IPS-18a (cell line): ENCODE measurements at regions not wholly inside any gene's neighbourhood (a gene's known extent, or its start where the extent isn't known, plus 50 kb on each side); places are given as distances from the start of the nearest gene placed in this dataset.
"Not testable (repeated sequence)": the region's sequence is repeated elsewhere in the genome, so short reads cannot be mapped to it uniquely, and the experiment has no call there.

Experiments used
- H3K27ac ChIP-seq: one replicate; pipeline ENCODE4 v1.5.1; 2013; ENCODE audit warnings: low read length
- H3K27me3 ChIP-seq: one replicate; pipeline ENCODE4 v1.6.1; 2013; ENCODE audit warnings: mild to moderate bottlenecking, low read length; ENCODE audit not compliant: control insufficient read depth, insufficient read depth
- H3K36me3 ChIP-seq: one replicate; pipeline ENCODE4 v1.6.1; 2013; ENCODE audit warnings: low read depth, low read length; ENCODE audit not compliant: control insufficient read depth
- H3K4me1 ChIP-seq: one replicate; pipeline ENCODE4 v1.6.1; 2013; ENCODE audit warnings: low read depth, low read length; ENCODE audit not compliant: control insufficient read depth
- H3K4me3 ChIP-seq: one replicate; pipeline ENCODE4 v1.5.1; 2013; ENCODE audit warnings: low read length
- H3K9ac ChIP-seq: one replicate; pipeline ENCODE4 v1.6.1; 2013; ENCODE audit warnings: mild to moderate bottlenecking, low read length, moderate library complexity
- H3K9me3 ChIP-seq: one replicate; pipeline ENCODE4 v1.6.1; 2013; ENCODE audit warnings: low read depth, low read length; ENCODE audit not compliant: control insufficient read depth

DNA sequence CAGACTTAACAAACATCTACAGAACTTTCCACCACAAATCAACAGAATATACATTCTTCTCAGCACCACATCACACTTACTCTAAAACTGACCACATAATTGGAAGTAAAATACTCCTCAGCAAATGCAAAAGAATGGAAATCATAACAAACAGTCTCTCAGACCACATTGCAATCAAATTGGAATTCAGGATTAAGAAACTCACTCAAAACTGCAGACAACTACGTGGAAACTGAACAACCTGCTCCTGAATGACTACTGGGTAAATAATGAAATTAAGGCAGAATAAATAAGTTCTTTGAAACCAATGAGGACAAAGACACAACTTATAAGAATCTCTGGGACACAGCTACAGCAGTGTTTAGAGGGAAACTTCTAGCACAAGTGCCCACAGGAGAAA is 292.7 kb downstream of the RND3 start:
- not testable (repeated sequence) for H3K4me1 ChIP-seq, H3K27me3 ChIP-seq, H3K9me3 ChIP-seq, H3K27ac ChIP-seq, H3K9ac ChIP-seq, H3K36me3 ChIP-seq, H3K4me3 ChIP-seq

DNA sequence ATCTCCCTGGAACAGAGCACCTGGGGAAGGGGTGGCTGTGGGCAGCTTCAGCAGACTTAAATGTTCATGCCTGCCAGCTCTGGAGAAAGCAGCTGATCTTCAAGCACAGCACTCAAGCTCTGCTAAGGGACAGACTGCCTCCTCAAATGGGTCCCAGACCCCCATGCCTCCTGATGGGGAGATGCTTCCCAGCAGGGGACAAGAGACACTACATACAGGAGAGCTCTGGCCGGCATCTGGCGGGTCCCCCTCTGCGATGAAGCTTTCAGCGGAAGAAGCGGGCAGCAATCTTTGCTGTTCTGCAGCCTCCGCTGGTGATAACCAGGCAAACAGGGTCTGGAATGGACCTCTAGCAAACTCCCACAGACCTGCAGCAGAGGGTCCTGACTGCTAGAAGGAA is 294.8 kb downstream of the RND3 start:
- Histone ChIP-seq H3K9me3 (no peaks in the 10 kb centered on the region), H3K27me3 (no peaks in the 10 kb centered on the region), H3K4me3 (no peak overlapping the region), H3K4me1 (no peaks in the 10 kb centered on the region), H3K36me3 (no peaks in the 10 kb centered on the region), H3K27ac (no peak overlapping the region), H3K9ac (no peak overlapping the region)

DNA sequence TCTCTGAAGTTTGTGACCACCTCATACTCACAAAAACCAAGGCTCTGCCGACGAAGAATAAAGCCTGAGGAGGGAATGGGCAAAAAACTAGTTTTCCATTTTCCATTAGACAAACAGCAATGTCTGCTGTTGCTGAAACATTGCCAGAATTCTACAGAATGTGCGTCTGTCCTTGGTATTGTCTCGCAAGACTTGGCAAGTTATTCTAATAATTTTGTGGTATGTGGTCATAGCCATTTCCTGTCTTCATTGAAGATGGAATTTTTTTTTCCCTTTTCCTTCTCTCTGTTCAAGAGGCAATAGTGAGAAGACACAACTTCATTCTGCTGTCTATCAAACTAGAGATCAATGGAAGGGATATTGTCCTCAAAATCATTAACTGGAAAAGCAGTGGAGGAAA is 296.1 kb downstream of the RND3 start:
- Histone ChIP-seq H3K27ac (no peak overlapping the region), H3K9ac (no peak overlapping the region), H3K9me3 (no peaks in the 10 kb centered on the region), H3K36me3 (no peaks in the 10 kb centered on the region), H3K27me3 (no peaks in the 10 kb centered on the region), H3K4me3 (no peak overlapping the region), H3K4me1 (no peaks in the 10 kb centered on the region)

DNA sequence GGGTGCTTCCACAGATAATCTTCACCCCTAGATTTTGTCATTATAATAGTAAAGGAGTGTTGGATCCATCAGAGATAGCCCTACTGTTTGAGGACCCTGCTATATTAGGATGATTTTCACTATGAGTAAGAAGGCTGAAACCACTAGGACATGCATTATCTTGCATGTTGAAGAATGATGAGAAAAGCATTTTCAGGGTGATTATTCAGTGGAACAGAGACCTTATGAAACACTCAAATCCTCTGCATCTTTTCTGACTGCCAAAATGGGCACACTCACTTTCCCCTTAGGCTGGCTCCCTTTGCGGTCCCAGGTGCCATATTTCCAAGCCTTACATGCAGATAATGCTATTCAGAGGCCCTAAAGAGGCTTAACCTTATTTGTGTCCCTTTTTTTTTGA is 296.9 kb downstream of the RND3 start:
- Histone ChIP-seq H3K9ac (no peak overlapping the region), H3K4me3 (no peak overlapping the region), H3K27me3 (no peaks in the 10 kb centered on the region), H3K9me3 (no peaks in the 10 kb centered on the region), H3K4me1 (no peaks in the 10 kb centered on the region), H3K36me3 (no peaks in the 10 kb centered on the region), H3K27ac (no peak overlapping the region)

DNA sequence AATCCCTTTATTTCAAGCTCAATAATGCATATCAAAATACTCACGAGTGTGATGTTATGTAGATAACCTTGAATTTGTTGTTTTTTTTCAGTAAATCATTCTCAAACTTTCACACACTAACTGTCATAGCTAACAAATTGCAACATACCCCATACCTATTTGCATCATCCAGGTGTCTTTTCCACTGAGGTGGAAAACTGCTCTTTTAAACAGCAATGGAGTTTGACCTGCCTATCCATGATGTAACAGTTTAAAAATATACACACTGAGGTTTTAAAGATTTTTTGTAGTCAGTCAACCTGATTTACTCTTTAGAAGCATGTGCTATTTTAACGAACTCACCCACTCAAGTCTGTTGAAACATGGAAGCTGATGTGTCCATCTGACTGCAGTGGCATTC is 298.7 kb downstream of the RND3 start:
- Histone ChIP-seq H3K27me3 (no peaks in the 10 kb centered on the region), H3K4me1 (no peaks in the 10 kb centered on the region), H3K9me3 (no peaks in the 10 kb centered on the region), H3K36me3 (no peaks in the 10 kb centered on the region), H3K27ac (no peak overlapping the region), H3K9ac (no peak overlapping the region), H3K4me3 (no peak overlapping the region)

DNA sequence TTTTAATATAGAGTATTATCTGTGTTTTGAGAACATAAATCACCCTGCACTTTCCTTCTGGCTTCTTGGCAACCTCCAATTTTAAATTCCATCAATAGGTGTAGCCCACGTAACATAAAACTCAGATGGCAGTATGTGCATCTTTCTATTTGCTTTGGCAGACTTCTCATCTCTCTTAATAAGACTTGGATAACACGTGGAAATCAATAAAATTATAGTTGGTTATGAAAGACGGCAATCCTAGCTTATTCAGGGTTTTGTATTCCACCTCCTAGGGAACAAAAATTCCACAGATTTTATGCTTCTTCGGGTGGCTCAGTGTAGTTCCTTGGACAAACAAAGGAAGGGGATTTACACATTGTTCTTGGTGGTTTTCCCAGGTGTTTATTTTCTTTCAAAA is 299.3 kb downstream of the RND3 start:
- Histone ChIP-seq H3K4me1 (no peaks in the 10 kb centered on the region), H3K9me3 (no peaks in the 10 kb centered on the region), H3K27ac (no peak overlapping the region), H3K36me3 (no peaks in the 10 kb centered on the region), H3K9ac (no peak overlapping the region), H3K27me3 (no peaks in the 10 kb centered on the region), H3K4me3 (no peak overlapping the region)

DNA sequence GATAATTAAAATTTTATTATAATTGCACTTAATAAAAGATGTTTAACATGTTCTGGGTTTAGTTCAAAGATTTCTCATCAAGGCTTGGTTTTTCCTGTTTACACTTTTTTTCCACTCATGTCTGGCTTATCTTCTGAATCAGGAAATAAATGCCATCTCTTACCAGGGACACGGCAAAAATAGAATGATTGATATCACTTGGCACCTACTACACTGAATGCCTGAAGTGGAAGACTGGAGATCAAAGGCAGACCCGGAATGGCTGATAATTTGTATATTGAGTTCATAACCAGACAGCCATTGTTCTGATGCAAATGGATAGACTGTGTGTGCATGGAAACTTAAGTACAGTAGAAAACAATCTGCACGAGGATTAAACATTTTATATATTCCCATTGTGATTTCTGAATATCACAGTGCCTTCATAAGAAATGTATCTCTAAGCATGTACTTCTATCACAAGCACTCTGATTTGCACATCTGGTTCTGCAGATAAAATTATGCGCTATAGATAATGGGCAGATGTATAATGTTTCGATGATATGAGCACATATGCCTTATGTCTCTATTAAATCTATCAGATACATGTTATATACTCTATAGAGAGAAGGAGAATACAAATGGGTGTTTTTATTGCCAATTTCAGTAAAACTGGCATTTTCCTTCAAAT is 304.8 kb downstream of the RND3 start:
- no peaks in the 10 kb centered on the region for H3K36me3 ChIP-seq
- no peak overlapping the region for H3K27ac ChIP-seq
- no peaks in the 10 kb centered on the region for H3K27me3 ChIP-seq
- H3K4me1 ChIP-seq: no peaks in the 10 kb centered on the region
- no peak overlapping the region for H3K4me3 ChIP-seq
- no peaks in the 10 kb centered on the region for H3K9me3 ChIP-seq
- H3K9ac ChIP-seq: no peak overlapping the region

DNA sequence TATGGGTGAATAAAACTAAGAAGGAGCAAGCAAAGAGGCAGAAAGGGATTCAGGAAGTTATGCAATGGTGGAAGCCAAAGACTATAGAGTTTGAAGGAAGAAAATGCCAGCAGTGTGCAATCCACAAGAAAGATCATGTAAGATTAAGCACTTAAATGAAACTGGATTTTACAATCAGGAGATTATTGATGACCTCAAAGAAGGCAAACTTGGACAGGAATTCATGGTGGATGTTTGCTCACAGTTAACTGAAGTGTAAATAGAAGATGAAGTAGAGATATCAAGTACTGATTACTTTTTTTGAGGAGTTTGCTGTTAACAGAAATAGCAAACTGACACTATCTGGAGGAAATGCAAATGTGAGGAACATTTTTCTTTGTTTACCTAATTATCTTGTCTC is 308.9 kb downstream of the RND3 start:
- Histone ChIP-seq H3K27ac (no peak overlapping the region), H3K9ac (no peak overlapping the region)

DNA sequence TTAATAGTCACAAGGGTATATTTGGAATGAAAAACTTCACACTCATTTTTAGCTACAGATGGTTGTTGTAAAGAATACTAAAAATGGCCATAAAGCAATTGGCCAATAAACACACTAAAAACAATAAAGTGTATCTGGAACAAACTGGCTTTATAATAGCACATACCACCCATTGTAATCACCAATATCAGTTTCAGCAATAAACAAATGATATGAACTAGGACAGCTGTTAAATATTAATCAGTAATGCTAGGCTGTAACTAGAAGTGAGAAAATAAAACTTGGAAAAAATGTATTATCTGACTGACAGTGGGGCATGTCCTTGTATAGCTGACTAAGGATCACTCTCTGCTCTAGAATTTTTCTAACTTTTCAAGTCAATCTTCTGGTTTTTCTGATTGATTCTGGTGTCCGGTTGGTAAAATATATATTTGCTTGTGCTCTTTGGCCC is 312.5 kb downstream of the RND3 start:
- no peaks in the 10 kb centered on the region for H3K27me3 ChIP-seq
- H3K36me3 ChIP-seq: no peaks in the 10 kb centered on the region
- no peaks in the 10 kb centered on the region for H3K4me1 ChIP-seq
- no peak overlapping the region for H3K9ac ChIP-seq
- no peak overlapping the region for H3K27ac ChIP-seq
- H3K9me3 ChIP-seq: no peaks in the 10 kb centered on the region
- H3K4me3 ChIP-seq: no peak overlapping the region

More for the DNA sequence above, 308.9 kb downstream of the RND3 start:
- Histone ChIP-seq H3K36me3 (no peaks in the 10 kb centered on the region), H3K4me3 (no peak overlapping the region), H3K9me3 (no peaks in the 10 kb centered on the region), H3K27me3 (no peaks in the 10 kb centered on the region), H3K4me1 (no peaks in the 10 kb centered on the region)

DNA sequence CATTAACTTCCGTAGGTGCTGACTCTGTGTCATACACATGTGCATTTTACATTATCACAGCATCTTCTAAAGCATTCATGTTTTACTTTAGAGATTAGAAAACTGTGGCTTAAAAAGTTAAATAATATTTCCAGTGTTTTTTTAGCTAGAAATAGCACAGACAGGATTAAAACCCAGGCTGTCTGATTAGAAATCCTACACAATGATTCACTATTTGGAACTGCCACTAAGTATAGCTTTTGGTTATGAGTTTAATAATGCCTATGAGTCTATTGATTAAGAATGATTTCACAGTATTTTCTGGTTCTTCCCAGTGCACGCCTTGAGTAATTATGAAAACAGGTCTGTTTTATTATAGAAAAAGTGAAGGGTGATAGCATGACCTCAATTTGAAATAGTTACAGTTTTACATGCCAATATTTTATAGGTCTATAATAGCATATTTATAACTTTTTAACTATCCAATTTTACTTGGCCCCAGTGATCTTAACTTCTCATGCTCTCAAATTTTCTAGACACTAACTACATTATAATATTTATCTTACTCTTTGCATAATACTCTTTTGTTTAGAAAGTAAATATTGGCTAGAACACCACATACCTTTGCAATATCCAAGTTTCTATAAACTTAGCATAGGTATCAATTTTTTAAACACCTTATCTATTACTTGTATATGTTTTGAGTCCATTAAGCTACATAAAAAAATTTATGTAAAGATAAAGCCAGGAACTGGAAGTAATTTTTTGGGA is 313.2 kb downstream of the RND3 start:
- Histone ChIP-seq H3K9me3 (no peaks in the 10 kb centered on the region), H3K36me3 (no peaks in the 10 kb centered on the region), H3K9ac (no peak overlapping the region), H3K4me3 (no peak overlapping the region), H3K27me3 (no peaks in the 10 kb centered on the region), H3K27ac (no peak overlapping the region), H3K4me1 (no peaks in the 10 kb centered on the region)

DNA sequence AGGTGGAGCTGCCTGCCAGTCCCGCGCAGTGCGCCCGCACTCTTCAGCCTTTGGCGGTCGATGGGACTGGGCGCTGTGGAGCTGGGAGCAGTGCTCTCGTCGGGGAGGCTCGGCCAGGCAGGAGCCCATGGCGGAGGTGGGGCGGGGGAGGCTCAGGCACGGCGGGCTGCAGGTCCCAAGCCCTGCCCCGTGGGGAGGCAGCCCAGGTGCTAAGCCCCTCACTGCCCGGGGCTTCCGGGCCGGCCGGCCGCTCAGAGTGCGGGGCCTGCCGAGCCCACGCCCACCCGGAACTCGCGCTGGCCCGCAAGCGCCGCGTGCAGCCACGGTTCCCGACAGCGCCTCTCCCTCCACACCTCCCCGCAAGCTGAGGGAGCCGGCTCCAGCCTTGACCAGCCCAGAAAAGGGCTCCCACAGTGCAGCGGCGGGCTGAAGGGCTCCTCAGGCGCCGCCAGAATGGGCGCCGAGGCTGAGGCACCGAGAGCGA is 316.4 kb downstream of the RND3 start:
- no peaks in the 10 kb centered on the region for H3K27me3 ChIP-seq
- no peak overlapping the region for H3K9ac ChIP-seq
- no peak overlapping the region for H3K4me3 ChIP-seq
- no peaks in the 10 kb centered on the region for H3K9me3 ChIP-seq
- H3K4me1 ChIP-seq: peaks cover 2% of the 10 kb centered on the region
- no peaks in the 10 kb centered on the region for H3K36me3 ChIP-seq
- no peak overlapping the region for H3K27ac ChIP-seq

DNA sequence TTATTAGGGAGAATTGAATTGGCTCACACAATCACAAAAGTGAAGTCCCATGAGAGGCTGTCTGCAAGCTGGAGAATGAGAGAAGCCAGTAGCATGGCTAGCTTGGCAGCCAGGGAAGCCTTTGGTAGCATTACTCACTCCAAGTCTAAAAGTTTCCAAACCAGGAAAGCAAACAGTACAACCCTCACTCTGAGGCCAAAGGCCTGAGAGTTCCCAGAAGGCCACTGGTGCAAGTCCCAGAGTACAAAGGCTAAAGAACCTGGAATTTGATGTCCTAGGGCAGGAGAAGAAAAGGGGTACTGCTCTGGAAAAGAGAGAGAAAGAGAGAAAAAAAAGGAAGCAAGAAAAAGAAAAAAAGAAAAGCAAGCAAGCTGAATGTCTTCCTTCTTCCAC is 318.2 kb downstream of the RND3 start:
- Histone ChIP-seq H3K4me1 (peaks cover 2% of the 10 kb centered on the region), H3K9me3 (no peaks in the 10 kb centered on the region), H3K4me3 (no peak overlapping the region), H3K9ac (no peak overlapping the region), H3K36me3 (no peaks in the 10 kb centered on the region), H3K27ac (no peak overlapping the region), H3K27me3 (no peaks in the 10 kb centered on the region)
